Activated naive CD4-positive, alpha-beta T cell treated with anti-CD3 and anti-CD28 coated beads for 36 hours (primary cell): ENCODE measurements at regions not wholly inside any gene's neighbourhood (a gene's known extent, or its start where the extent isn't known, plus 50 kb on each side); places are given as distances from the start of the nearest gene placed in this dataset.

Experiments used
- CTCF ChIA-PET: fragments of 350-600 bp; sonication (Branson Sonifier 250); formaldehyde crosslinking; loops from one replicate; lab custom pipeline; 2021; ENCODE audit warnings: antibody characterized with exemption; lab: Charles Lee
- DNase-seq: peaks from one replicate; pipeline ENCODE4 v3.0.0-alpha.2; 2020
- H3K27ac Mint-ChIP-seq: one replicate; pipeline ENCODE4 v1.8.0; 2021; ENCODE audit warnings: mild to moderate bottlenecking, mixed read lengths
- H3K27me3 Mint-ChIP-seq: one replicate; pipeline ENCODE4 v1.8.0; 2021; ENCODE audit warnings: low read depth, mixed read lengths
- H3K36me3 Mint-ChIP-seq: one replicate; pipeline ENCODE4 v1.8.0; 2021; ENCODE audit warnings: low read depth, mixed read lengths
- H3K4me1 Mint-ChIP-seq: one replicate; pipeline ENCODE4 v1.8.0; 2021; ENCODE audit warnings: low read depth, mixed read lengths
- H3K4me3 Mint-ChIP-seq: one replicate; pipeline ENCODE4 v1.8.0; 2021; ENCODE audit warnings: mild to moderate bottlenecking, moderate library complexity, mixed read lengths
- H3K9me3 Mint-ChIP-seq: one replicate; pipeline ENCODE4 v1.8.0; 2021; ENCODE audit warnings: mixed read lengths
- intact Hi-C: fragments of 100-400 bp; cut with micrococcal nuclease; formaldehyde crosslinking; loops from one replicate; pipeline ENCODE4 v1.15.1; 2023

GRCh38 chr3:72097053-72097452, 312.1 kb upstream of the PROK2 start:
- H3K27ac Mint-ChIP-seq: no peak overlapping the region

GRCh38 chr3:72095521-72095920, 310.6 kb upstream of the PROK2 start:
- intact Hi-C loops: no loop called here
- DNase-seq: no peak
- peaks cover 7% of the 10 kb centered on the region for H3K27me3 Mint-ChIP-seq
- no peak overlapping the region for H3K27ac Mint-ChIP-seq
- H3K36me3 Mint-ChIP-seq: no peaks in the 10 kb centered on the region
- H3K9me3 Mint-ChIP-seq: no peaks in the 10 kb centered on the region
- CTCF ChIA-PET: interaction anchor here (0.7 kb wide), 1 partner anchor 40 kb away, joined by 3 read pairs; no protein-coding TSS in a partner anchor
- peaks cover 11% of the 10 kb centered on the region for H3K4me1 Mint-ChIP-seq
- H3K4me3 Mint-ChIP-seq: no peak overlapping the region

More at GRCh38 chr3:72097053-72097452, 312.1 kb upstream of the PROK2 start:
- Mint-ChIP-seq H3K27me3 (peaks cover 7% of the 10 kb centered on the region), H3K36me3 (no peaks in the 10 kb centered on the region), H3K4me3 (no peak overlapping the region), H3K9me3 (no peaks in the 10 kb centered on the region), H3K4me1 (peaks cover 24% of the 10 kb centered on the region)
- CTCF ChIA-PET: no interaction called here
- no peak for DNase-seq
- intact Hi-C loops: no loop called here

GRCh38 chr3:72093992-72094334, 309.0 kb upstream of the PROK2 start:
- no peaks in the 10 kb centered on the region for H3K36me3 Mint-ChIP-seq
- H3K27me3 Mint-ChIP-seq: peaks cover 3% of the 10 kb centered on the region
- CTCF ChIA-PET: interaction anchor here (0.6 kb wide), 1 partner anchor 33 kb away, joined by 7 read pairs; no protein-coding TSS in a partner anchor
- no peak overlapping the region for H3K27ac Mint-ChIP-seq
- no peak overlapping the region for H3K4me3 Mint-ChIP-seq
- no peak for DNase-seq
- H3K4me1 Mint-ChIP-seq: no peaks in the 10 kb centered on the region
- intact Hi-C loops: no loop called here
- H3K9me3 Mint-ChIP-seq: no peaks in the 10 kb centered on the region

DNA sequence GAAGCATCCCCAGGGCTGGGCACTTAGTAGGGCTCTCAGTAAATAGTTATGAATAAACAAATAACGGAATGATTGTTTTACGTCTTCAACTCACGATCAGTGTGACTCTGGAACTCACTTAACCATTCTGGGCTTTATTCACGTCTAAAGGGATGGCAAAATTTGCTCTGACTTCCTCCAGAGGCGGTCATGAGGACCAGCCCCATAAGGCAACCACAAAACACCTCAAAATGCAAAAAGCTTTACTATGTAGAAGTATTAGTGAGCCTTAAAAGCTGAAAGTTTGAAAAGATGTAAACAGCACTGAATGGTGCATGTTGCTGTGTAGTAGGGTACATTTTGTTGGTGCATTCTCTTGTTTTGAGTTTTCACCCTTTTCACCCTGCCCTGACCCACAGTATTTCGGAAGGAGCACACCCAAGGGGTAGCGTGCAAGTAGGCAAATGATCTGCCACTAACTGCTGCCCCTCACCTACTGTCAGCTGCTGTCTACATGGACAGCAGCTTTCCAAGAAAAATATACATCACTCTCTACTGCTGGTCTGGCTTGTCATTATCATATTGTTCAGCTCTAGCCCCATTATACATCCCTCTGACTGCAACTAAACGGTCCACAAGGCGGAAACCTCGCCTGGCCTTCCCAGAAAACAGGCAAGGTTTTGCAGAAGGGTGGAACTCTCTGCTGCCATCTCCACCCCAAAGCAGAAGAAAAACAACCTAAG, 308.5 kb upstream of the PROK2 start:
- no peaks in the 10 kb centered on the region for H3K4me1 Mint-ChIP-seq
- H3K9me3 Mint-ChIP-seq: no peaks in the 10 kb centered on the region
- intact Hi-C loops: no loop called here
- no peak overlapping the region for H3K27ac Mint-ChIP-seq
- no peak for DNase-seq
- no peaks in the 10 kb centered on the region for H3K36me3 Mint-ChIP-seq
- H3K27me3 Mint-ChIP-seq: peaks cover 3% of the 10 kb centered on the region
- CTCF ChIA-PET: interaction anchor here (0.6 kb wide), 1 partner anchor 785 kb away, joined by 4 read pairs; no protein-coding TSS in a partner anchor
- no peak overlapping the region for H3K4me3 Mint-ChIP-seq

GRCh38 chr3:72092778-72093177, 307.8 kb upstream of the PROK2 start:
- H3K4me3 Mint-ChIP-seq: no peak overlapping the region
- CTCF ChIA-PET: interaction anchor here (0.6 kb wide), 1 partner anchor 785 kb away, joined by 4 read pairs; no protein-coding TSS in a partner anchor
- H3K27me3 Mint-ChIP-seq: peaks cover 3% of the 10 kb centered on the region
- no peaks in the 10 kb centered on the region for H3K36me3 Mint-ChIP-seq
- H3K4me1 Mint-ChIP-seq: no peaks in the 10 kb centered on the region
- H3K27ac Mint-ChIP-seq: no peak overlapping the region
- intact Hi-C loops: no loop called here
- DNase-seq: no peak
- no peaks in the 10 kb centered on the region for H3K9me3 Mint-ChIP-seq

DNA sequence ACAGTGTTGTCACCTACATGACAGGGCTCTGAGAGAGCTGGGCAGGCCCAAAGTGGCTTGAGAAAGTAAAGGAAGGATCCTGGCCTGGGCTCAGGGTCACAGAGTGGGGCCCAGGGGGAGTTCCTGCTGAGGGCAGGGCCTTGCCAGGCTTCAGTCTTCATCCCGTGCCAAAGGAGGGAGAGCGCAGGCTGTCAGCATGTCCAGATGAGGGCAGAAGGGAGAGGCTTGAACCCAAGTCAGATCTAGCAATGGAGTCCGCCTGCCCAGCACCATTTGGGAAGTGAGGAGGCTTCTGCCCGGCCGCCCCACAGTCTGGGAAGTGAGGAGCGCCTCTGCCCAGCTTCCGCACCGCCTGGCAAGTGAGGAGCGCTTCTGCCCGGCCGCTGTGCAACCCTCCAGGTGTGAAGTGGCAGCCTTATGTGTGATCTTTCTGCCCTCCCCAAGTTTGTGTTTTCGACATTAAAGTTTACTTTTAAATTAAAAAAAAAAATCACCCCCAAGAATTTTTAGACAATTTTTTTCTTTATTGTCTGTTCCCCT, 303.6 kb upstream of the PROK2 start:
- Mint-ChIP-seq H3K27ac (no peak overlapping the region), H3K36me3 (no peaks in the 10 kb centered on the region), H3K4me1 (peaks cover under 1% of the 10 kb centered on the region), H3K9me3 (no peaks in the 10 kb centered on the region), H3K4me3 (no peak overlapping the region), H3K27me3 (peaks cover under 1% of the 10 kb centered on the region)
- no peak for DNase-seq
- intact Hi-C loops: no loop called here
- CTCF ChIA-PET: no interaction called here

DNA sequence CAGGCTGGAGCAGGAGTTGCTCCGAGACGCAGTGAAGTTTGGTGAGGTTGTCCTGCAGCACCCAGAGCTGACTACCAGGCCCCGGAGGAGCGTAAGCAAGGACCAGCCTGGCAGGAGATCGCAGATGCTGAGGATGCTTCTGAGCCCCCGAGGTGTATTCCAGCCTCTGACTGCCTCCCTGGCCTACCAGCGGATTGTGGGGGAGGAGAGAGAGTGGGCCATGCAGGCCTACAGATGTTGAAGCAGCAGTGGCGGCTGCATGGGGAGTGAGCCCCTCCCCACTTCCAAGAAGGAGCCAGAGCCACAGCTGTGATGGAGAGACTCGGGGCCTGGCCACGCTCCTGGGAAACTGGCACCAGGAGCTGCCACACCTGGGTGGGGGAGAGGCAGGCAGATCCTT, 302.5 kb upstream of the PROK2 start:
- Mint-ChIP-seq H3K4me3 (no peak overlapping the region), H3K27me3 (peaks cover 3% of the 10 kb centered on the region), H3K36me3 (no peaks in the 10 kb centered on the region), H3K9me3 (no peaks in the 10 kb centered on the region), H3K27ac (no peak overlapping the region), H3K4me1 (peaks cover 8% of the 10 kb centered on the region)
- intact Hi-C loops: no loop called here
- no peak for DNase-seq
- CTCF ChIA-PET: no interaction called here

- Mint-ChIP-seq H3K36me3 (no peaks in the 10 kb centered on the region), H3K27me3 (peaks cover 3% of the 10 kb centered on the region), H3K9me3 (no peaks in the 10 kb centered on the region), H3K4me3 (no peak overlapping the region), H3K27ac (no peak overlapping the region), H3K4me1 (peaks cover 9% of the 10 kb centered on the region)
- CTCF ChIA-PET: no interaction called here
- intact Hi-C loops: no loop called here
- no peak for DNase-seq
Measured at GRCh38 chr3:72086743-72087087, 301.8 kb upstream of the PROK2 start.

GRCh38 chr3:72086042-72086742, 301.2 kb upstream of the PROK2 start:
- peaks cover 3% of the 10 kb centered on the region for H3K27me3 Mint-ChIP-seq
- no peak overlapping the region for H3K27ac Mint-ChIP-seq
- DNase-seq: no peak
- H3K4me1 Mint-ChIP-seq: peaks cover 9% of the 10 kb centered on the region
- intact Hi-C loops: no loop called here
- CTCF ChIA-PET: no interaction called here
- H3K9me3 Mint-ChIP-seq: no peaks in the 10 kb centered on the region
- H3K4me3 Mint-ChIP-seq: no peak overlapping the region
- no peaks in the 10 kb centered on the region for H3K36me3 Mint-ChIP-seq

DNA sequence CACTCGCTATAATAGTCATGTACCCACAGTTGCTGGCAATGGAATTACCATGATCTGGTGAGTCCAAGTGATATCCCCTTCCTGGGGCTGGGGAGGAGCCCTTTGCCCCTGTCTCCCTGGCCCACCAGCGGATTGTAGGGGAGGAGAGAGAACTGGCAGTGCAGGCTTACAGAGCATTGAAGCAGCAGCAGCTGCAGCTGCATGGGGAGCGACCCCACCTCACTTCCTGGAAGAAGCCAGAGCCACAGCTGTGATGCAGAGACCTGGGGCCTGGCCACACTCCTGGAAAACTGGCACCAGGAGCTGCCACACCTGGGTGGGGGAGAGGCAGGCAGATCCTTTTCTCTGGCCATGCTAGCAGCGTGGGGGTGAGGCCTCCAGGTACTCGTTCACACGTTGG, 300.1 kb upstream of the PROK2 start:
- CTCF ChIA-PET: no interaction called here
- H3K27ac Mint-ChIP-seq: no peak overlapping the region
- no peaks in the 10 kb centered on the region for H3K9me3 Mint-ChIP-seq
- no peak for DNase-seq
- intact Hi-C loops: no loop called here
- peaks cover 3% of the 10 kb centered on the region for H3K27me3 Mint-ChIP-seq
- H3K4me1 Mint-ChIP-seq: peaks cover 15% of the 10 kb centered on the region
- no peaks in the 10 kb centered on the region for H3K36me3 Mint-ChIP-seq
- H3K4me3 Mint-ChIP-seq: no peak overlapping the region

DNA sequence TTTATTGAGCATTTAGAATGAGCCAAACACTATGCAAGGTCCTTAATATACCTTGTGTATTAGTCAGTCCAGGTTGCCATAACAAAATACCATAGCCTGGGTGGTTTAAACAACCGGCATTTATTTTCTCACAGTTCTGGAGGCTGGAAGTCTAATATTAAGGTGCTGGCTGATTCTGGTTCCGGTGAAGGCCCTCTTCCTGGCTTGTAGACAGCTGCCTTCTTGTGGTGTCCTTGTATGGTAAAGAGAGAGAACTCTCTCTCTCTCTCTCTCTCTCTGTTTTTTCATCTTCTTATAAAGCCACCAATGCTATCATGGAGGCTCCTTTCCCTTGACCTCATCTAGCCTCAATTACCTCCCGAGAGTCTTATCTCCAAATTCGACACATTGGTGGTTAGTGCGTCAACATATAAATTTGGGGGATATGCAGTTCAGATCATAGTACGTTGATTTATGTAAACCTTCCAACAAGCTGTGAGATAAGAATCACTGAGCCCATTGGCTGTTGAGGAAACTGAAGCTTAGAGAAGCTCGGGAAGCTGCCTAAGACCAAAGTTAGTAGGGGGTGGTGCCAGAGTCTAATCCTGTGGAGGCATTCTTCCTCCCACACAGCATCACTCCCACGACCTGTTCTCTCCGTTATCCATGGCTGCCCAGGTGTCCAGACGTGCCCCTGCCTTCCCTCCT, 298.0 kb upstream of the PROK2 start:
- CTCF ChIA-PET: interaction anchor here (0.5 kb wide), 1 partner anchor 188 kb away, joined by 3 read pairs; no protein-coding TSS in a partner anchor
- DNase-seq: no peak
- H3K4me1 Mint-ChIP-seq: peaks cover 22% of the 10 kb centered on the region
- intact Hi-C loops: no loop called here
- no peak overlapping the region for H3K4me3 Mint-ChIP-seq
- H3K9me3 Mint-ChIP-seq: no peaks in the 10 kb centered on the region
- peaks cover 3% of the 10 kb centered on the region for H3K27me3 Mint-ChIP-seq
- H3K36me3 Mint-ChIP-seq: no peaks in the 10 kb centered on the region
- H3K27ac Mint-ChIP-seq: no peak overlapping the region

- H3K36me3 Mint-ChIP-seq: no peaks in the 10 kb centered on the region
- CTCF ChIA-PET: no interaction called here
- DNase-seq: no peak
- no peak overlapping the region for H3K4me3 Mint-ChIP-seq
- peaks cover 26% of the 10 kb centered on the region for H3K4me1 Mint-ChIP-seq
- intact Hi-C loops: no loop called here
- no peaks in the 10 kb centered on the region for H3K9me3 Mint-ChIP-seq
- H3K27ac Mint-ChIP-seq: no peak overlapping the region
- H3K27me3 Mint-ChIP-seq: peaks cover 3% of the 10 kb centered on the region
Measured at GRCh38 chr3:72082186-72082715, 297.3 kb upstream of the PROK2 start.
